ENCODE measurements at regions not wholly inside any gene's neighbourhood (a gene's known extent, or its start where the extent isn't known, plus 50 kb on each side); places are given as distances from the start of the nearest gene placed in this dataset.

GRCh38 chr14:103191844-103192243, 68.6 kb downstream of the TNFAIP2 start:
- TF ChIP-seq CTCF (conservative IDR thresholded peaks at IDR 0.05; ENCODE audit: low read depth, low read length) (no peak), EZH2 (IDR thresholded peaks at IDR 0.05; ENCODE audit: low read length, unreplicated experiment) (no peak), EZH2phosphoT487 (IDR thresholded peaks at IDR 0.05; ENCODE audit: borderline replicate concordance, low read length) (no peak)

All from PC-3 (cell line).